ENCODE measurements at regions not wholly inside any gene's neighbourhood (a gene's known extent, or its start where the extent isn't known, plus 50 kb on each side); places are given as distances from the start of the nearest gene placed in this dataset.

DNA sequence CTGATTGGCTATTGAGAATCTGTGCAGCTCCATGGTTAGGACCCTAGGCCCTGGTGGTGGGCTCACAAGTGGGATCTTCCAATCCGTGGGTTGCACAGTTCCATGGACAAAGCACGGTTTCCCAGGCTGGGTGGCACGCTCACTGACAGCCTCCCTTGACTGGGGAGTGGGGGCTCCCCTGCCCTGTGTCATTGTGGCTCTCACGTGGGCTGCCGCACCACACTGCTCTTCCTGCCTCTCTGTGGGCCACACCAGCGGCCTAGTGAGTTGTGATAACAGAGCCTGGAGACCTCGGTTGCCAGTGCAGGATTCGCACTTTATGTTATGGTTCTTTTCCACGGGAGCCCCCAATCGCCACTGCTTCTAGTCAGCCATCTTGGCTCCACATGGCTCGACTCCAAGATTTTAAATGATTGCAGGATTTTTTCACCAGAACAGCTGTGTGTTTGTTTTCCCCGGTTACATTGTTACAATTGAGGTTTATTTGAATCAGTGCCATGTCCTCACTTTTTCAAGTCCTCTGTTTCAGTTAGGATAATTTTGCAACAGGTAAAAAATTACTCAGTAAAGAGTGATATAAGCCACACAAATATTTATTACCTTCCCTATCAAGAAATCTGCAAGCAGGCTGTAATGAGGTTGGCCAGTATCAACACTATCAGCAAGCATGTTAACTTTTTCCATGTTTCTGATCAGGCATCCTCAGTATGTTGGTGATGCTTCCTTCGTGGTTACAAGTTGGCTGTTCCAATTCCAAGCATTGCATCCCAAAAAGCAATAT, 253.8 kb downstream of the ZNF608 start:
- TF ChIP-seq, protein P1, sequence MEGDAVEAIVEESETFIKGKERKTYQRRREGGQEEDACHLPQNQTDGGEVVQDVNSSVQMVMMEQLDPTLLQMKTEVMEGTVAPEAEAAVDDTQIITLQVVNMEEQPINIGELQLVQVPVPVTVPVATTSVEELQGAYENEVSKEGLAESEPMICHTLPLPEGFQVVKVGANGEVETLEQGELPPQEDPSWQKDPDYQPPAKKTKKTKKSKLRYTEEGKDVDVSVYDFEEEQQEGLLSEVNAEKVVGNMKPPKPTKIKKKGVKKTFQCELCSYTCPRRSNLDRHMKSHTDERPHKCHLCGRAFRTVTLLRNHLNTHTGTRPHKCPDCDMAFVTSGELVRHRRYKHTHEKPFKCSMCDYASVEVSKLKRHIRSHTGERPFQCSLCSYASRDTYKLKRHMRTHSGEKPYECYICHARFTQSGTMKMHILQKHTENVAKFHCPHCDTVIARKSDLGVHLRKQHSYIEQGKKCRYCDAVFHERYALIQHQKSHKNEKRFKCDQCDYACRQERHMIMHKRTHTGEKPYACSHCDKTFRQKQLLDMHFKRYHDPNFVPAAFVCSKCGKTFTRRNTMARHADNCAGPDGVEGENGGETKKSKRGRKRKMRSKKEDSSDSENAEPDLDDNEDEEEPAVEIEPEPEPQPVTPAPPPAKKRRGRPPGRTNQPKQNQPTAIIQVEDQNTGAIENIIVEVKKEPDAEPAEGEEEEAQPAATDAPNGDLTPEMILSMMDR (IDR thresholded peaks at IDR 0.05), result no peak
- no peak for TF ChIP-seq POLR2AphosphoS5 (IDR thresholded peaks at IDR 0.05)
- no peak for TF ChIP-seq POLR2A (IDR thresholded peaks at IDR 0.05)
